ENCODE measurements at regions not wholly inside any gene's neighbourhood (a gene's known extent, or its start where the extent isn't known, plus 50 kb on each side); places are given as distances from the start of the nearest gene placed in this dataset.

GRCh38 chrX:3527166-3527565 lies 180.7 kb upstream of the MXRA5 start:
- TF ChIP-seq, protein P1, sequence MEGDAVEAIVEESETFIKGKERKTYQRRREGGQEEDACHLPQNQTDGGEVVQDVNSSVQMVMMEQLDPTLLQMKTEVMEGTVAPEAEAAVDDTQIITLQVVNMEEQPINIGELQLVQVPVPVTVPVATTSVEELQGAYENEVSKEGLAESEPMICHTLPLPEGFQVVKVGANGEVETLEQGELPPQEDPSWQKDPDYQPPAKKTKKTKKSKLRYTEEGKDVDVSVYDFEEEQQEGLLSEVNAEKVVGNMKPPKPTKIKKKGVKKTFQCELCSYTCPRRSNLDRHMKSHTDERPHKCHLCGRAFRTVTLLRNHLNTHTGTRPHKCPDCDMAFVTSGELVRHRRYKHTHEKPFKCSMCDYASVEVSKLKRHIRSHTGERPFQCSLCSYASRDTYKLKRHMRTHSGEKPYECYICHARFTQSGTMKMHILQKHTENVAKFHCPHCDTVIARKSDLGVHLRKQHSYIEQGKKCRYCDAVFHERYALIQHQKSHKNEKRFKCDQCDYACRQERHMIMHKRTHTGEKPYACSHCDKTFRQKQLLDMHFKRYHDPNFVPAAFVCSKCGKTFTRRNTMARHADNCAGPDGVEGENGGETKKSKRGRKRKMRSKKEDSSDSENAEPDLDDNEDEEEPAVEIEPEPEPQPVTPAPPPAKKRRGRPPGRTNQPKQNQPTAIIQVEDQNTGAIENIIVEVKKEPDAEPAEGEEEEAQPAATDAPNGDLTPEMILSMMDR (IDR thresholded peaks at IDR 0.05): no peak
- TF ChIP-seq REST (IDR thresholded peaks at IDR 0.05; ENCODE audit: insufficient read depth in 1 of 2, low read depth in 2 of 2, low read length in 1 of 2) (no peak), POLR2AphosphoS5 (IDR thresholded peaks at IDR 0.05; ENCODE audit: low read depth, low read length) (no peak)

Measured in Panc1 (cell line).